Osteoblast (primary cell): ENCODE measurements at regions not wholly inside any gene's neighbourhood (a gene's known extent, or its start where the extent isn't known, plus 50 kb on each side); places are given as distances from the start of the nearest gene placed in this dataset.

Experiments
- DNase-seq: peaks from one replicate; pipeline ENCODE4 v3.0.0; 2011; ENCODE audit warnings: low spot score, mixed read lengths; ENCODE audit not compliant: insufficient read length; ENCODE audit errors: missing footprints
- H2AFZ ChIP-seq: 2 replicates; pipeline ENCODE4 v1.6.0; 2011; ENCODE audit warnings: mild to moderate bottlenecking, low read length
- H3K27ac ChIP-seq: 2 replicates; pipeline ENCODE4 v1.5.1; 2011; ENCODE audit warnings: mild to moderate bottlenecking, low read depth, low read length, moderate library complexity
- H3K27me3 ChIP-seq: 2 replicates; pipeline ENCODE4 v1.6.0; 2012; ENCODE audit warnings: mild to moderate bottlenecking, control low read depth, inconsistent platforms, low read length, moderate library complexity; ENCODE audit not compliant: insufficient read depth
- H3K36me3 ChIP-seq: 2 replicates; pipeline ENCODE4 v1.5.1; 2011; ENCODE audit warnings: mild to moderate bottlenecking, low read length, control low read depth, moderate library complexity; ENCODE audit not compliant: insufficient read depth
- H3K4me1 ChIP-seq: 2 replicates; pipeline ENCODE4 v1.5.1; 2011; ENCODE audit warnings: mild to moderate bottlenecking, low read length, control low read depth, moderate library complexity; ENCODE audit not compliant: insufficient read depth
- H3K4me2 ChIP-seq: 2 replicates; pipeline ENCODE4 v1.6.0; 2011; ENCODE audit warnings: mild to moderate bottlenecking, low read length; ENCODE audit not compliant: insufficient read depth
- H3K4me3 ChIP-seq: fragments of 200-600 bp; sonication (generic); 3 replicates; pipeline ENCODE4 v1.5.1; 2012; ENCODE audit warnings: mild to moderate bottlenecking, low read length, inconsistent platforms; ENCODE audit not compliant: insufficient read depth
- H3K79me2 ChIP-seq: 2 replicates; pipeline ENCODE4 v1.6.0; 2012; ENCODE audit warnings: mild to moderate bottlenecking, low read length, control low read depth, inconsistent platforms; ENCODE audit not compliant: insufficient read depth
- H3K9me3 ChIP-seq: 2 replicates; pipeline ENCODE4 v1.5.1; 2011; ENCODE audit warnings: low read depth, low read length, control low read depth
- H4K20me1 ChIP-seq: 2 replicates; pipeline ENCODE4 v1.6.0; 2012; ENCODE audit warnings: mild to moderate bottlenecking, low read length, control low read depth; ENCODE audit not compliant: insufficient read depth
- TF ChIP-seq, protein P1 (sequence below): IDR thresholded peaks from 2 replicates; pipeline ENCODE4 v1.5.1; 2011; ENCODE audit warnings: mild to moderate bottlenecking, low read depth, low read length, moderate library complexity; ENCODE audit errors: extremely low read depth

GRCh38 chr14:58784931-58785330 is 147.2 kb downstream of the DACT1 start:
- no peak for DNase-seq
- Histone ChIP-seq H3K9me3 (no peaks in the 10 kb centered on the region), H3K4me1 (no peaks in the 10 kb centered on the region), H4K20me1 (no peaks in the 10 kb centered on the region), H3K27ac (no peak overlapping the region), H3K4me3 (no peak overlapping the region), H3K79me2 (no peaks in the 10 kb centered on the region), H3K27me3 (peaks cover 21% of the 10 kb centered on the region), H2AFZ (no peak overlapping the region), H3K36me3 (no peaks in the 10 kb centered on the region), H3K4me2 (no peak overlapping the region)
- TF ChIP-seq, protein P1, sequence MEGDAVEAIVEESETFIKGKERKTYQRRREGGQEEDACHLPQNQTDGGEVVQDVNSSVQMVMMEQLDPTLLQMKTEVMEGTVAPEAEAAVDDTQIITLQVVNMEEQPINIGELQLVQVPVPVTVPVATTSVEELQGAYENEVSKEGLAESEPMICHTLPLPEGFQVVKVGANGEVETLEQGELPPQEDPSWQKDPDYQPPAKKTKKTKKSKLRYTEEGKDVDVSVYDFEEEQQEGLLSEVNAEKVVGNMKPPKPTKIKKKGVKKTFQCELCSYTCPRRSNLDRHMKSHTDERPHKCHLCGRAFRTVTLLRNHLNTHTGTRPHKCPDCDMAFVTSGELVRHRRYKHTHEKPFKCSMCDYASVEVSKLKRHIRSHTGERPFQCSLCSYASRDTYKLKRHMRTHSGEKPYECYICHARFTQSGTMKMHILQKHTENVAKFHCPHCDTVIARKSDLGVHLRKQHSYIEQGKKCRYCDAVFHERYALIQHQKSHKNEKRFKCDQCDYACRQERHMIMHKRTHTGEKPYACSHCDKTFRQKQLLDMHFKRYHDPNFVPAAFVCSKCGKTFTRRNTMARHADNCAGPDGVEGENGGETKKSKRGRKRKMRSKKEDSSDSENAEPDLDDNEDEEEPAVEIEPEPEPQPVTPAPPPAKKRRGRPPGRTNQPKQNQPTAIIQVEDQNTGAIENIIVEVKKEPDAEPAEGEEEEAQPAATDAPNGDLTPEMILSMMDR, result no peak

DNA sequence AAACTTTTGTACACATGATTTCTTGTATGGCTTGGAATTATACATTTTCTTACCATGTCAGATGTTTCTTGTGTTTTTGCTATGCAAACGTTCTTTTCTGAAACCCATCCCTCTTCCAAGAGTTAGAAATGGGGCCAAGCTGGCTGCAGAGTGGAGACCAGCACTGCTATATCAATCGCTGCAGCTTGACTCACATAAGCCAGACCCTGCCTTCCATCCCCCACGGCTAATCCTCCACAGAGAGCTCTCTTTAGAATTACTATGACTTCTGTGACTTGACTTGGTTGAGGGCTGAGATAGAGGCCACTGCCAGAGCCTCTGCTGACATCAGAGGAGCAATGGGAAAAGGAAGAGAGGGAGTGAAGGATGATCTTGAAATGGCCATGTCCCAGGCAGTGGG is 147.9 kb downstream of the DACT1 start:
- TF ChIP-seq, protein P1, result no peak
- no peaks in the 10 kb centered on the region for H3K4me1 ChIP-seq

GRCh38 chr14:58787592-58787991 is 149.8 kb downstream of the DACT1 start:
- H3K9me3 ChIP-seq, result no peaks in the 10 kb centered on the region
- H3K4me1 ChIP-seq, result no peaks in the 10 kb centered on the region
- H3K27ac ChIP-seq, result no peak overlapping the region
- H2AFZ ChIP-seq, result no peak overlapping the region
- no peaks in the 10 kb centered on the region for H4K20me1 ChIP-seq
- no peak for DNase-seq
- no peak overlapping the region for H3K4me2 ChIP-seq
- peaks cover 21% of the 10 kb centered on the region for H3K27me3 ChIP-seq
- no peaks in the 10 kb centered on the region for H3K36me3 ChIP-seq
- TF ChIP-seq, protein P1, result no peak
- H3K4me3 ChIP-seq, result no peak overlapping the region
- H3K79me2 ChIP-seq, result no peaks in the 10 kb centered on the region

More for the DNA sequence above, 147.9 kb downstream of the DACT1 start:
- Histone ChIP-seq H3K4me2 (no peak overlapping the region), H3K79me2 (no peaks in the 10 kb centered on the region), H3K27me3 (peaks cover 21% of the 10 kb centered on the region), H2AFZ (no peak overlapping the region), H3K36me3 (no peaks in the 10 kb centered on the region), H3K9me3 (no peaks in the 10 kb centered on the region), H3K27ac (no peak overlapping the region), H4K20me1 (no peaks in the 10 kb centered on the region), H3K4me3 (no peak overlapping the region)
- DNase-seq, result no peak

GRCh38 chr14:58788655-58789503 is 151.1 kb downstream of the DACT1 start:
- no peak overlapping the region for H2AFZ ChIP-seq
- TF ChIP-seq, protein P1, result no peak
- no peaks in the 10 kb centered on the region for H3K79me2 ChIP-seq
- no peak overlapping the region for H3K4me3 ChIP-seq
- H3K27me3 ChIP-seq, result peaks cover 21% of the 10 kb centered on the region
- no peak overlapping the region for H3K27ac ChIP-seq
- no peak overlapping the region for H3K4me2 ChIP-seq
- no peaks in the 10 kb centered on the region for H3K4me1 ChIP-seq
- no peaks in the 10 kb centered on the region for H4K20me1 ChIP-seq
- no peaks in the 10 kb centered on the region for H3K9me3 ChIP-seq
- no peaks in the 10 kb centered on the region for H3K36me3 ChIP-seq
- DNase-seq, result no peak
